ENCODE measurements at regions not wholly inside any gene's neighbourhood (a gene's known extent, or its start where the extent isn't known, plus 50 kb on each side); places are given as distances from the start of the nearest gene placed in this dataset.

DNA sequence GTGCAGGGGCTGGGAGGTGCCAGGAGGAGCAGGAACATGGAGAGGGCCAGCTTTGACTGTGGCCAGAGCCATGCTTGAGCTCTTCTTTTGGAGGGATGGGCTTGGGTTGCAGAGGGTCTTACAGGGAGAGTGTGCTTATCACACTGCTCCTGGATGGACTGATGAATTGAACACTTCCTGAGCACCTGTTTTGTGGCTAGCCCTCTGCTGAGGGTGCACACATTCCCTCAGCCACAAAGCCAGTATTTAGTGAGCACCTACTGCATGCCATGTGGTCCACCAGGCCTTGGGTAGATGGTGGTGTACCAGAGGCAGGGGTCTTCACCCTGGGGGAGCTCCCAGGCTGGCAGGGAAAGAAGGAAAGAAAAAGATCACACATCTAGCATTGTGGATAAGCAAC lies 118.9 kb downstream of the SLC25A47 start:
- Histone ChIP-seq H2AFZ (ENCODE audit: low read length) (no peak overlapping the region), H2AK5ac (ENCODE audit: low read depth, low read length) (no peak overlapping the region), H3K27me3 (ENCODE audit: control insufficient read depth in 3 of 3, insufficient read depth in 3 of 3, low read depth in 1 of 3, low read length in 3 of 3) (no peaks in the 10 kb centered on the region), H4K91ac (ENCODE audit: low read depth, low read length, poor library complexity) (no peak overlapping the region), H3K4me2 (ENCODE audit: insufficient read depth, low read length, poor library complexity, severe bottlenecking) (no peak overlapping the region), H2BK5ac (ENCODE audit: low read length) (no peak overlapping the region), H3K27ac (replicated peaks; ENCODE audit: low read length) (no peak overlapping the region), H3K79me1 (ENCODE audit: low read depth, low read length) (no peaks in the 10 kb centered on the region), H3K4me1 (ENCODE audit: control insufficient read depth in 2 of 2, insufficient read depth in 1 of 2, low read depth in 1 of 2, low read length in 2 of 2) (peaks cover 20 to 29% of the 10 kb centered on the region in 2 donors), H3K9ac (ENCODE audit: low read depth, low read length, poor library complexity) (no peak overlapping the region), H3K18ac (ENCODE audit: low read length) (no peak overlapping the region), H3K36me3 (replicated peaks in 1 of 2; ENCODE audit: control insufficient read depth in 2 of 2, insufficient read depth in 2 of 2, low read length in 2 of 2) (no peaks in the 10 kb centered on the region), H3K23ac (ENCODE audit: low read depth, low read length, poor library complexity) (no peak overlapping the region), H3K14ac (ENCODE audit: low read length) (no peak overlapping the region), H2BK12ac (ENCODE audit: low read length) (no peak overlapping the region), H3K4me3 (ENCODE audit: low read length in 2 of 2) (no peak overlapping the region), H2BK120ac (ENCODE audit: low read depth, low read length) (no peak overlapping the region), H4K8ac (ENCODE audit: low read depth, low read length) (peak overlapping the region; percentile 53), H3K4ac (ENCODE audit: low read length) (no peak overlapping the region), H3K9me3 (replicated peaks in 1 of 2; ENCODE audit: control insufficient read depth in 2 of 2, insufficient read depth in 1 of 2, low read depth in 1 of 2, low read length in 2 of 2) (no peaks in the 10 kb centered on the region), H2BK15ac (ENCODE audit: low read length) (no peak overlapping the region)
- DNase-seq (ENCODE audit: low spot score), result no peak

GRCh38 chr14:100442498-100443490 lies 119.7 kb downstream of the SLC25A47 start:
- no CpG with 5 or more reads among the region's 13 CpGs for WGBS, 2 donors (ENCODE audit: extremely low coverage in 2 of 2, insufficient read length in 2 of 2, insufficient replicate concordance in 1 of 2)
- Histone ChIP-seq H2BK12ac (ENCODE audit: low read length) (no peak overlapping the region), H3K27ac (replicated peaks; ENCODE audit: low read length) (no peak overlapping the region), H3K4me1 (ENCODE audit: control insufficient read depth in 2 of 2, insufficient read depth in 1 of 2, low read depth in 1 of 2, low read length in 2 of 2) (peaks cover 21 to 27% of the 10 kb centered on the region in 2 donors), H3K4ac (ENCODE audit: low read length) (no peak overlapping the region), H3K9me3 (replicated peaks in 1 of 2; ENCODE audit: control insufficient read depth in 2 of 2, insufficient read depth in 1 of 2, low read depth in 1 of 2, low read length in 2 of 2) (no peaks in the 10 kb centered on the region), H3K14ac (ENCODE audit: low read length) (no peak overlapping the region), H2AFZ (ENCODE audit: low read length) (no peak overlapping the region), H2AK5ac (ENCODE audit: low read depth, low read length) (no peak overlapping the region), H3K27me3 (ENCODE audit: control insufficient read depth in 3 of 3, insufficient read depth in 3 of 3, low read depth in 1 of 3, low read length in 3 of 3) (no peaks in the 10 kb centered on the region), H2BK15ac (ENCODE audit: low read length) (no peak overlapping the region), H3K18ac (ENCODE audit: low read length) (peak overlapping the region; percentile 20), H3K23ac (ENCODE audit: low read depth, low read length, poor library complexity) (no peak overlapping the region), H4K8ac (ENCODE audit: low read depth, low read length) (no peak overlapping the region), H2BK5ac (ENCODE audit: low read length) (no peak overlapping the region), H4K91ac (ENCODE audit: low read depth, low read length, poor library complexity) (no peak overlapping the region), H3K4me2 (ENCODE audit: insufficient read depth, low read length, poor library complexity, severe bottlenecking) (no peak overlapping the region), H3K9ac (ENCODE audit: low read depth, low read length, poor library complexity) (no peak overlapping the region), H3K79me1 (ENCODE audit: low read depth, low read length) (no peaks in the 10 kb centered on the region), H2BK120ac (ENCODE audit: low read depth, low read length) (no peak overlapping the region), H3K4me3 (ENCODE audit: low read length in 2 of 2) (no peak overlapping the region), H3K36me3 (replicated peaks in 1 of 2; ENCODE audit: control insufficient read depth in 2 of 2, insufficient read depth in 2 of 2, low read length in 2 of 2) (no peaks in the 10 kb centered on the region)
- no peak for DNase-seq (ENCODE audit: low spot score)

- WGBS, 2 donors (ENCODE audit: extremely low coverage in 2 of 2, insufficient read length in 2 of 2, insufficient replicate concordance in 1 of 2), result no CpG with 5 or more reads among the region's 8 CpGs
- no peak overlapping the region for H3K23ac ChIP-seq (ENCODE audit: low read depth, low read length, poor library complexity)
- peaks cover 21% of the 10 kb centered on the region in 2 donors for H3K4me1 ChIP-seq (ENCODE audit: control insufficient read depth in 2 of 2, insufficient read depth in 1 of 2, low read depth in 1 of 2, low read length in 2 of 2)
- no peaks in the 10 kb centered on the region for H3K9me3 ChIP-seq (replicated peaks in 1 of 2; ENCODE audit: control insufficient read depth in 2 of 2, insufficient read depth in 1 of 2, low read depth in 1 of 2, low read length in 2 of 2)
- no peak overlapping the region for H3K18ac ChIP-seq (ENCODE audit: low read length)
- no peak overlapping the region for H3K9ac ChIP-seq (ENCODE audit: low read depth, low read length, poor library complexity)
- H3K27ac ChIP-seq (replicated peaks; ENCODE audit: low read length), result no peak overlapping the region
- no peak overlapping the region for H3K4ac ChIP-seq (ENCODE audit: low read length)
- H3K27me3 ChIP-seq (ENCODE audit: control insufficient read depth in 3 of 3, insufficient read depth in 3 of 3, low read depth in 1 of 3, low read length in 3 of 3), result no peaks in the 10 kb centered on the region
- H2AFZ ChIP-seq (ENCODE audit: low read length), result no peak overlapping the region
- H3K79me1 ChIP-seq (ENCODE audit: low read depth, low read length), result no peaks in the 10 kb centered on the region
- H3K4me3 ChIP-seq (ENCODE audit: low read length in 2 of 2), result no peak overlapping the region
- H4K8ac ChIP-seq (ENCODE audit: low read depth, low read length), result no peak overlapping the region
- H2BK12ac ChIP-seq (ENCODE audit: low read length), result no peak overlapping the region
- no peak overlapping the region for H3K4me2 ChIP-seq (ENCODE audit: insufficient read depth, low read length, poor library complexity, severe bottlenecking)
- no peak overlapping the region for H2BK120ac ChIP-seq (ENCODE audit: low read depth, low read length)
- no peak overlapping the region for H4K91ac ChIP-seq (ENCODE audit: low read depth, low read length, poor library complexity)
- no peak overlapping the region for H2AK5ac ChIP-seq (ENCODE audit: low read depth, low read length)
- no peak overlapping the region for H3K14ac ChIP-seq (ENCODE audit: low read length)
- H2BK5ac ChIP-seq (ENCODE audit: low read length), result no peak overlapping the region
- H2BK15ac ChIP-seq (ENCODE audit: low read length), result no peak overlapping the region
- H3K36me3 ChIP-seq (replicated peaks in 1 of 2; ENCODE audit: control insufficient read depth in 2 of 2, insufficient read depth in 2 of 2, low read length in 2 of 2), result no peaks in the 10 kb centered on the region
- DNase-seq (ENCODE audit: low spot score), result no peak
These were observed 120.5 kb downstream of the SLC25A47 start for GRCh38 chr14:100443603-100444002.

GRCh38 chr14:100445436-100446088 lies 122.4 kb downstream of the SLC25A47 start:
- H3K79me1 ChIP-seq (ENCODE audit: low read depth, low read length), result no peaks in the 10 kb centered on the region
- H3K4me3 ChIP-seq (ENCODE audit: low read length in 2 of 2), result no peak overlapping the region
- no peak overlapping the region for H3K4ac ChIP-seq (ENCODE audit: low read length)
- no peaks in the 10 kb centered on the region for H3K9me3 ChIP-seq (replicated peaks in 1 of 2; ENCODE audit: control insufficient read depth in 2 of 2, insufficient read depth in 1 of 2, low read depth in 1 of 2, low read length in 2 of 2)
- no peak for DNase-seq (ENCODE audit: low spot score)
- no peaks in the 10 kb centered on the region for H3K36me3 ChIP-seq (replicated peaks in 1 of 2; ENCODE audit: control insufficient read depth in 2 of 2, insufficient read depth in 2 of 2, low read length in 2 of 2)
- H2AFZ ChIP-seq (ENCODE audit: low read length), result no peak overlapping the region
- no peak overlapping the region for H4K91ac ChIP-seq (ENCODE audit: low read depth, low read length, poor library complexity)
- H2BK120ac ChIP-seq (ENCODE audit: low read depth, low read length), result no peak overlapping the region
- no peak overlapping the region for H3K18ac ChIP-seq (ENCODE audit: low read length)
- no peak overlapping the region for H2BK12ac ChIP-seq (ENCODE audit: low read length)
- H4K8ac ChIP-seq (ENCODE audit: low read depth, low read length), result no peak overlapping the region
- H2BK5ac ChIP-seq (ENCODE audit: low read length), result no peak overlapping the region
- H3K14ac ChIP-seq (ENCODE audit: low read length), result no peak overlapping the region
- no CpG with 5 or more reads among the region's 8 CpGs for WGBS, 2 donors (ENCODE audit: extremely low coverage in 2 of 2, insufficient read length in 2 of 2, insufficient replicate concordance in 1 of 2)
- no peak overlapping the region for H3K27ac ChIP-seq (replicated peaks; ENCODE audit: low read length)
- no peak overlapping the region for H3K4me2 ChIP-seq (ENCODE audit: insufficient read depth, low read length, poor library complexity, severe bottlenecking)
- H2AK5ac ChIP-seq (ENCODE audit: low read depth, low read length), result no peak overlapping the region
- no peak overlapping the region for H2BK15ac ChIP-seq (ENCODE audit: low read length)
- no peak overlapping the region for H3K9ac ChIP-seq (ENCODE audit: low read depth, low read length, poor library complexity)
- no peak overlapping the region for H3K23ac ChIP-seq (ENCODE audit: low read depth, low read length, poor library complexity)
- peaks cover 7 to 23% of the 10 kb centered on the region in 2 donors for H3K4me1 ChIP-seq (ENCODE audit: control insufficient read depth in 2 of 2, insufficient read depth in 1 of 2, low read depth in 1 of 2, low read length in 2 of 2)
- no peaks in the 10 kb centered on the region for H3K27me3 ChIP-seq (ENCODE audit: control insufficient read depth in 3 of 3, insufficient read depth in 3 of 3, low read depth in 1 of 3, low read length in 3 of 3)

All from neuronal stem cell (in vitro differentiated cells).